ENCODE measurements at regions not wholly inside any gene's neighbourhood (a gene's known extent, or its start where the extent isn't known, plus 50 kb on each side); places are given as distances from the start of the nearest gene placed in this dataset.

DNA sequence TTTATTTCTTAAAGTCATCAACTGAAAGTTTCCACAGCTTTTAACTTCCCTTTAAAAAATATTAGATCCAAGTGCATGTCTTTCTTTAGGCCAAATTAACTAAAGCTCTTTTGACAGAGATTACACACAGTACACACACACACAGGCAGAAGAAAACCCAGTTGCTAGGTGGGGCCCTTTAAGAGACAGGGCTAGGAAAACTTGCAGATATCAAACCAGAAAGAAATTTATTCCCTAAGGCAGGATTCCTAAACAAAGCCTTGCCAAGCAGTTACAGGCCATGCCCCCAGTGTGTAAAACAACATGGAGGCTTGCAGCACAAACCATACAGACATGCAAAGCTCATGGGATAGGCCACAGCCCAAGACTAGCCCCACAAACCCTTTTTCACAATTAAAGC is 123.4 kb downstream of the FSCB start:
- TF ChIP-seq, protein P1, sequence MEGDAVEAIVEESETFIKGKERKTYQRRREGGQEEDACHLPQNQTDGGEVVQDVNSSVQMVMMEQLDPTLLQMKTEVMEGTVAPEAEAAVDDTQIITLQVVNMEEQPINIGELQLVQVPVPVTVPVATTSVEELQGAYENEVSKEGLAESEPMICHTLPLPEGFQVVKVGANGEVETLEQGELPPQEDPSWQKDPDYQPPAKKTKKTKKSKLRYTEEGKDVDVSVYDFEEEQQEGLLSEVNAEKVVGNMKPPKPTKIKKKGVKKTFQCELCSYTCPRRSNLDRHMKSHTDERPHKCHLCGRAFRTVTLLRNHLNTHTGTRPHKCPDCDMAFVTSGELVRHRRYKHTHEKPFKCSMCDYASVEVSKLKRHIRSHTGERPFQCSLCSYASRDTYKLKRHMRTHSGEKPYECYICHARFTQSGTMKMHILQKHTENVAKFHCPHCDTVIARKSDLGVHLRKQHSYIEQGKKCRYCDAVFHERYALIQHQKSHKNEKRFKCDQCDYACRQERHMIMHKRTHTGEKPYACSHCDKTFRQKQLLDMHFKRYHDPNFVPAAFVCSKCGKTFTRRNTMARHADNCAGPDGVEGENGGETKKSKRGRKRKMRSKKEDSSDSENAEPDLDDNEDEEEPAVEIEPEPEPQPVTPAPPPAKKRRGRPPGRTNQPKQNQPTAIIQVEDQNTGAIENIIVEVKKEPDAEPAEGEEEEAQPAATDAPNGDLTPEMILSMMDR (IDR thresholded peaks at IDR 0.05; ENCODE audit: borderline replicate concordance, extremely low read depth, low read length, poor library complexity, severe bottlenecking), result no peak
- TF ChIP-seq EZH2 (IDR thresholded peaks at IDR 0.05; ENCODE audit: borderline replicate concordance, low read depth, low read length, severe bottlenecking), result no peak

All from DND-41 (cell line).